Liver (tissue), 7 donors: ENCODE measurements at regions not wholly inside any gene's neighbourhood (a gene's known extent, or its start where the extent isn't known, plus 50 kb on each side); places are given as distances from the start of the nearest gene placed in this dataset.

ENCODE experiments used
- DNase-seq: peaks from one replicate; pipeline ENCODE4 v3.0.0-alpha.2; 2017; ENCODE audit warnings: low spot score
- H3K27ac ChIP-seq, 2 donors: one replicate each; pipeline ENCODE4 v1.7.0; 2013; ENCODE audit warnings: inconsistent platforms in 2 of 2, low read length in 2 of 2, control low read depth in 1 of 2, low read depth in 1 of 2, mild to moderate bottlenecking in 1 of 2
- H3K27me3 ChIP-seq, 4 donors: one replicate each; pipeline versions ENCODE4 v1.6.1 to v1.7.0; 2013; ENCODE audit warnings: low read length in 3 of 4, inconsistent platforms in 1 of 4, mild to moderate bottlenecking in 1 of 4, moderate library complexity in 1 of 4; ENCODE audit not compliant: control insufficient read depth in 4 of 4, insufficient read depth in 4 of 4
- H3K36me3 ChIP-seq, 4 donors: one replicate each; pipeline versions ENCODE4 v1.6.1 to v1.7.0; 2013; ENCODE audit warnings: low read length in 3 of 4, mild to moderate bottlenecking in 3 of 4, low read depth in 1 of 4, moderate library complexity in 1 of 4; ENCODE audit not compliant: control insufficient read depth in 4 of 4, insufficient read depth in 3 of 4
- H3K4me1 ChIP-seq, 4 donors: one replicate each; pipeline versions ENCODE4 v1.6.1 to v1.7.0; 2013; ENCODE audit warnings: low read length in 3 of 4, mild to moderate bottlenecking in 3 of 4, moderate library complexity in 1 of 4; ENCODE audit not compliant: control insufficient read depth in 4 of 4, insufficient read depth in 4 of 4
- H3K4me3 ChIP-seq, 3 donors: one replicate each; pipeline versions ENCODE4 v1.6.1 to v1.7.0; 2013; ENCODE audit warnings: low read length in 3 of 3, control low read depth in 1 of 3, low read depth in 1 of 3, mild to moderate bottlenecking in 1 of 3
- H3K9ac ChIP-seq, 2 donors: one replicate each; pipeline ENCODE4 v1.7.0; 2013; ENCODE audit warnings: low read length in 2 of 2, mild to moderate bottlenecking in 2 of 2, moderate library complexity in 2 of 2, control low read depth in 1 of 2, low read depth in 1 of 2
- H3K9me3 ChIP-seq, 4 donors: one replicate each; pipeline versions ENCODE4 v1.6.1 to v1.7.0; 2013; ENCODE audit warnings: low read length in 3 of 4; ENCODE audit not compliant: control insufficient read depth in 4 of 4
- FOXA1 ChIP-seq: IDR thresholded peaks from 2 replicates; pipeline ENCODE4 v1.6.1; 2016; ENCODE audit warnings: antibody characterized with exemption
- FOXA2 ChIP-seq: IDR thresholded peaks from 2 replicates; pipeline ENCODE4 v1.6.1; 2016; ENCODE audit warnings: antibody characterized with exemption
- GABPA ChIP-seq, 2 donors: IDR thresholded peaks in 1 of 2; conservative IDR thresholded peaks in 1 of 2; 2 replicates each; pipeline ENCODE4 v1.6.1; 2016; ENCODE audit warnings: antibody characterized with exemption in 2 of 2, mild to moderate bottlenecking in 1 of 2, moderate library complexity in 1 of 2
- HNF4A ChIP-seq, 2 donors: conservative IDR thresholded peaks; 2 replicates each; pipeline ENCODE4 v1.6.1; 2016; ENCODE audit warnings: antibody characterized with exemption in 2 of 2, mild to moderate bottlenecking in 2 of 2
- HNF4G ChIP-seq: IDR thresholded peaks from 2 replicates; pipeline ENCODE4 v1.6.1; 2016; ENCODE audit warnings: antibody characterized with exemption
- JUND ChIP-seq, 2 donors: IDR thresholded peaks; 2 replicates each; pipeline ENCODE4 v1.6.1; 2016; ENCODE audit warnings: antibody characterized with exemption in 2 of 2
- NR2F2 ChIP-seq: IDR thresholded peaks from 2 replicates; pipeline ENCODE4 v1.6.1; 2016; ENCODE audit warnings: antibody characterized with exemption
- RAD21 ChIP-seq, 2 donors: IDR thresholded peaks; 2 replicates each; pipeline ENCODE4 v1.6.1; 2016; ENCODE audit warnings: antibody characterized with exemption in 2 of 2, mild to moderate bottlenecking in 2 of 2
- REST ChIP-seq: IDR thresholded peaks from 2 replicates; pipeline ENCODE4 v1.6.1; 2016; ENCODE audit warnings: antibody characterized with exemption, mild to moderate bottlenecking
- RXRA ChIP-seq, 2 donors: IDR thresholded peaks; 2 replicates each; pipeline ENCODE4 v1.6.1; 2017 to 2018; ENCODE audit warnings: antibody characterized with exemption in 2 of 2, mild to moderate bottlenecking in 1 of 2
- SP1 ChIP-seq: IDR thresholded peaks from 2 replicates; pipeline ENCODE4 v1.6.1; 2018; ENCODE audit warnings: antibody characterized with exemption, mild to moderate bottlenecking
- TAF1 ChIP-seq: conservative IDR thresholded peaks from 2 replicates; pipeline ENCODE4 v1.6.1; 2016; ENCODE audit warnings: antibody characterized with exemption, mild to moderate bottlenecking
- YY1 ChIP-seq: IDR thresholded peaks from 2 replicates; pipeline ENCODE4 v1.6.1; 2016; ENCODE audit warnings: antibody characterized with exemption, mild to moderate bottlenecking
- ZBTB33 ChIP-seq: IDR thresholded peaks from 2 replicates; pipeline ENCODE4 v1.6.1; 2016; ENCODE audit warnings: antibody characterized with exemption
- WGBS: extraction: QIAGEN DNeasy Blood & Tissue Kit; methylation state at CpG from one replicate; pipeline ENCODE4 v1.1.7; 2013; 5-methylcytosine and 5-hydroxymethylcytosine counted together
- TF ChIP-seq, protein P1 (sequence below): IDR thresholded peaks from 2 replicates; pipeline ENCODE4 v1.6.1; 2016; ENCODE audit warnings: antibody characterized with exemption
- TF ChIP-seq, protein P2 (sequence below): IDR thresholded peaks from 2 replicates; pipeline ENCODE4 v1.6.1; 2016; ENCODE audit warnings: antibody characterized with exemption
- donor health status: healthy.
- donor health status: healthy.
- donor health status: healthy.
- donor health status: healthy.

GRCh38 chr1:208868554-208868953, 624.4 kb upstream of the PLXNA2 start (continued):
- no peak for TF ChIP-seq ZBTB33
- TF ChIP-seq HNF4A (conservative IDR thresholded peaks at IDR 0.05), result no peak
- no peak for TF ChIP-seq GABPA (IDR thresholded peaks at IDR 0.05 in 1 of 2, conservative IDR thresholded peaks at IDR 0.05 in 1 of 2)
- TF ChIP-seq FOXA2, result no peak
- no peak for TF ChIP-seq RAD21 (IDR thresholded peaks at IDR 0.05)
- no peak for TF ChIP-seq HNF4G
- no peak for TF ChIP-seq NR2F2

DNA sequence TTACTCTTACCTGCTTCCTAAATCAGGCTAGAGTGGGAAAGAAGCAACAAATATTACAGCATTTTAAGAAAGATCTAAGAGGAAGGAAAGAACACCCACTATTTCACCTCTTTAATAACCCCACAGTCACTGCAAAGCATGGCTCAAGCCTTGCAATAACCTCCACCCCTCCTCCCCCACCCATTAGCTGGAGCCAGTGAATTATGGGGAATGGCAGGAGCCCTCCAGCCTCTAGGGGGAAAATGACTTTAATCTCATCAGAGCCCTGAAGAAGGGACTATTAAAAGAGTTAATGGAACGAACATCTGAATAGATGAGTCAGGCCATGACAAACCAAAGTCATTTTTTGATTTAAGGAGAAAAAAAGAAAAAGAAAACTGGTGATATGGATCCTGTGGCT, 630.7 kb upstream of the PLXNA2 start:
- WGBS, result 74% methylated on average over 1 of the region's 1 CpG
- H3K9ac ChIP-seq, result no peak overlapping the region
- no peak for DNase-seq
- TF ChIP-seq ZBTB33 (no peak), HNF4A (conservative IDR thresholded peaks at IDR 0.05) (no peak), RAD21 (IDR thresholded peaks at IDR 0.05) (no peak), GABPA (IDR thresholded peaks at IDR 0.05 in 1 of 2, conservative IDR thresholded peaks at IDR 0.05 in 1 of 2) (no peak), REST (no peak), FOXA1 (no peak), YY1 (no peak), RXRA (IDR thresholded peaks at IDR 0.05) (no peak), NR2F2 (no peak), FOXA2 (no peak), HNF4G (no peak), TAF1 (no peak), SP1 (no peak), JUND (IDR thresholded peaks at IDR 0.05) (no peak)
- TF ChIP-seq, protein P1, sequence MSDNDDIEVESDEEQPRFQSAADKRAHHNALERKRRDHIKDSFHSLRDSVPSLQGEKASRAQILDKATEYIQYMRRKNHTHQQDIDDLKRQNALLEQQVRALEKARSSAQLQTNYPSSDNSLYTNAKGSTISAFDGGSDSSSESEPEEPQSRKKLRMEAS, result no peak
- TF ChIP-seq, protein P2, sequence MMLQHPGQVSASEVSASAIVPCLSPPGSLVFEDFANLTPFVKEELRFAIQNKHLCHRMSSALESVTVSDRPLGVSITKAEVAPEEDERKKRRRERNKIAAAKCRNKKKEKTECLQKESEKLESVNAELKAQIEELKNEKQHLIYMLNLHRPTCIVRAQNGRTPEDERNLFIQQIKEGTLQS, result no peak
- H3K9me3 ChIP-seq, result peaks cover 0 to 2% (median 0%) of the 10 kb centered on the region in 4 donors
- H3K4me1 ChIP-seq, result no peaks in the 10 kb centered on the region
- H3K27ac ChIP-seq, result no peak overlapping the region
- H3K36me3 ChIP-seq, result no peaks in the 10 kb centered on the region
- H3K4me3 ChIP-seq, result no peak overlapping the region
- H3K27me3 ChIP-seq, result no peaks in the 10 kb centered on the region
